ENCODE measurements at regions not wholly inside any gene's neighbourhood (a gene's known extent, or its start where the extent isn't known, plus 50 kb on each side); places are given as distances from the start of the nearest gene placed in this dataset.

DNA sequence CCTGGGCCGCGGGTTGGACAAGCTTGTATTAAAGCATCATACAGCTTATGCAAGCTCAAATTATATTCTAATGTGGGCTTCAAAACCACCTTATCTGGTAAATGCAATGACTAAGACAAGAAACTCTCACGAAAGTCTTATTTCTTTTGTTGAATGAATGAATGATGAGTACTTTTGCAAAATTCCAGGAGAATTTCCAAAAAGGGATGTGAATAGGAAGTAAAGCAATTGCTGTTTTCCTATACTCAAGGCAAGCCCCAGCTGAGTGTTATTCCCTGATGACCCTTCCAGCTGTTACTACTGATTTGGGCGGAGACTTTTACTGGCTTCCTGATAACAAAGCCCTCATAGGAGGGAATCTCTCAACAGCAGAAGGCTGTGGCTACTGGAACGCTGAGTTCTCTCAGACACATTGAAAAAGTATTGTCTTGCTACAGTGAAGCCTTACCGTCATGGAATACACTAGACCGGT lies 162.8 kb downstream of the SREK1 start:
- DNase-seq = peak in 1 of 2 experiments; percentile 45

GRCh38 chr5:66307647-66308241 lies 163.6 kb downstream of the SREK1 start:
- DNase-seq = peak; percentile 62 to 77

GRCh38 chr5:66312266-66312665 lies 168.2 kb downstream of the SREK1 start:
- DNase-seq = no peak

DNA sequence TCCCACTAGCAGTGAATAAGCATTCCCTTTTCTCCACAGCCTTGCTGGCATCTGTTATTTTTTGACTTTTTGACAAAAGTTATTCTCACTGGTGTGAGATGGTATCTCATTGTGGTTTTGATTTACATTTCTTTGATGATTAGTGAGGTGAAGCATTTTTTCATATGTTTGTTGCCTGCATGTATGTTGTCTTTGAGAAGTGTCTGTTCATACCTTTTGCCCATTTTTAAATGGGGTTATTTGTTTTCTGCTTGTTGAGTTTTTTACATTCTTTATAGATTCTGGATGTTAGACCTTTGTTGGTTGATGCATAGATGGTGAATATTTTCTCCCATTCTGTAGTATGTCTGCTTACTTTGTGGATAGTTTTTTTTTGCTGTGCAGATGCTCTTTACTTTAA lies 171.7 kb downstream of the SREK1 start:
- DNase-seq = no peak

DNA sequence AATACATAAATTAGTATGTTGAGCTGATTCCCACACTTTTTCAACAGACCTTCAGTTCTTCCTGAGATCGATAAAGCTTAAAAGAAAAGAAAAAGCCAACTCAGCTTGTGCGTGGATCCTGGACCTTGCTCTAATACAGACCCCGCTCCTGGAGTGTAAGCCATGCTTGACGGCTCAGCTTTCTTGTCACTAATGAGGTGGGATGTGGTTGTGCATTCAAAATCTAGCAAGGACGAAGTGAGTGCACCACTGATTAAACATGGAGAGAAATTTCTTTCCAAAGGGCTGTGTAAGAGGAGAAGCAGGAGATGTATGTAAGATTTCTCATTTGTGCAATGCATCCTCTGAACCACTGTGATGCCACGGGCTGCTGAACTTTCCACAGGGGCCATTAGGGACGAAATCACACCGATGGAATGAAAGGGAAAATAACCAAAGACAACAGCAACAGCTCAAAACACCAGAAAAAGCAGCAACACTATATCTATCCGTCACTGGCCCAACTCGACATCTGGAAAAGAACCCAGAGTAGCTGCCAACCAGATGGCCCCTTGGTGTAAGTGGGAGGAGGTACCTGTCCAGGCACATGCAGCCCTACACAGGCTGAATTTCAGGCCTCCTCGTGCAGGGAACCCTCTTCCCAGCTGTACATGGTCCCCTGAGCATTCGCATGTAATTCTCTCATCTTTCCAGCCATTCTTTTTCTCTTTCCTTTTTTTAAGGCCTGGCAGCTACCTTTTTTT lies 178.9 kb downstream of the SREK1 start:
- peak; percentile 38 to 83 for DNase-seq

GRCh38 chr5:66323529-66323895 lies 179.4 kb downstream of the SREK1 start:
- DNase-seq = no peak

DNA sequence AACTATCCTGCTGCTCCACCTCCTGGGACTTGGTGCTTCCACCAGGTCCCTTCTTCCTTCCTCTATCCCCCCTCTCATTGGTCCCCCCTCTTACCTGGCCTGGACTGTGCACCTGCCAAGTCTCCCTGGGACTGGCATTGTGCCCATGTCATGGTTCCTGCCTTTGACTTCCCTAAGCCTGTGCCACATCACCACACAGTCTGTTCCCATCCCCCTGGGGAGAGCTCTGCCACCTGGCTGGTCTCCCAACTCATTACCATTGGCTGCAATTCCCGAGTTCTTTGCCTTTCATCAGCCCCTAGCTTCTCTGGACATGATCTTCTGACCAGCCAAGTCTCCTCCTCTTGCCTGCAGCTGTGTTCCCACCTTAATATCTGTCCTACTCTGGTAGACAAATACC lies 180.3 kb downstream of the SREK1 start:
- peak; percentile 21 to 68 for DNase-seq

DNA sequence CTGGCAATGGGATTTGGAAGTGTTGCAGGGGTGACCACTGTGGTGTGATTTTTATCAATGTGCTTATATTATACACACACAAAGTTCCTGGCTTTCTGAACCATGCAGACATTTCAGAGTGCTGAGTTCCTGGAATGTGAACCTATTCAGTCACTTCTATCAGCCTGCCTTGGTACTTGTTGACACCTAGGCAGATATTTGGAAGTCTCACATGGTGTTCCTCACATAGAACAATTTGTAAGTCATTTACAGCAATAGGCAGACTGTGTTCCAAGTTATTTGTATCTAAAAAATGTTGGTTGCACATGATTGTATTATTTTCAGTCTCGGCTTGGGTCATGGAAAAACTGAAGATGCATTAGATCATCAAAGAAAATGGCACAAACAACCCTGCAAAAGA lies 182.2 kb downstream of the SREK1 start:
- DNase-seq = no peak

GRCh38 chr5:66327008-66327407 lies 182.9 kb downstream of the SREK1 start:
- DNase-seq = no peak

GRCh38 chr5:66329078-66329477 lies 185.0 kb downstream of the SREK1 start:
- no peak for DNase-seq

GRCh38 chr5:66333192-66333591 lies 189.1 kb downstream of the SREK1 start:
- DNase-seq = no peak

DNA sequence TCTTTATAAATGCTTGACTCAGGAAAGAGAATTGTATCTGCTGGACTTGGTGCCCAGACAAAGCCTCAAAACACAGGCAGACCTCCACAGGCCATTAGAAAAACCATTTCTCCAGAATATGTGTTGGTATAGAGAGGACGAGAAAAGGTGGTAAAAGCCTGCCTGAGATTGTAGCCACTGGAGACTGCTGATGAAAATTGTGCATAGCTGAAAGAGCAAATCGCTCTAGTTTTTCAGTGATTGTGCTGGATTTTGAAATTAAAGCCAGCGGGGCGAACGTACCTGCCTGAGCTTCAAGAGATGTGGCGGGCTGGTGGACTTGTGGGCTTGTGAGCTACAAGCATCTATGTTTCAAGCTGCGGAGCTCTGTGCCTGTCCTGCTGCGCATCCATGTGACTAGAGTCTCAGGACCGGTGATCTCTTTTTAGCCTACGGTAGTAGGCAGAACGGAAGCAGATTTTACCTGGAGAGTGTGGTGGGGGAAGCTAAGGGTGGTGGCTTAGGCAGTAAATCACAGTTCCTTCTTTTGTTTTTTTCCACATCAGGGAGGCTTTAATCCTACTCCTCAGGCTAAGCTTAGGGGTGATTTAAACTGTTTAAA lies 193.6 kb downstream of the SREK1 start:
- DNase-seq = no peak

- no peak for DNase-seq
These were observed 194.7 kb downstream of the SREK1 start for GRCh38 chr5:66338828-66339227.

- no peak for DNase-seq
These were observed 195.8 kb downstream of the SREK1 start for GRCh38 chr5:66339896-66340295.

DNA sequence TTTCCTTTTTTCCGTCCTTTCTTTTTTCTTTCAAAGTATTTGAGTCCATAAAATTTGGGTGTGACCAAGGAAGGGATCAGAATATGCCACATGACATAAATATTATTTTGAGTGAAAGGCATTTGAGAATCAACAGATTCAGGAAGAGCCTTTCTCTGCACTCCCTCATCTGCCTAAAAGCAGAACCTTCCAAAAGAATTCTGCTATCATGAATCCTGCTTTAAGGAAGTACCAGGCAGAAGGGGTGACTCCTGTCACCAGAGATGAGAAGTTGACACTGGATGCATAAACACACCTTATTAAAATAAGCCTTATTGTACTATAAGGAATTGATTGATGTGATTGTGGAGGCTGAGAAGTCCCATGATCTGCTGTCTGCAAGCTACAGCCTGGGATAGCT lies 196.7 kb downstream of the SREK1 start:
- no peak for DNase-seq

- no peak for DNase-seq
These were observed 198.3 kb downstream of the SREK1 start for GRCh38 chr5:66342341-66342880.

GRCh38 chr5:66343370-66344071 lies 199.4 kb downstream of the SREK1 start:
- DNase-seq = no peak

DNA sequence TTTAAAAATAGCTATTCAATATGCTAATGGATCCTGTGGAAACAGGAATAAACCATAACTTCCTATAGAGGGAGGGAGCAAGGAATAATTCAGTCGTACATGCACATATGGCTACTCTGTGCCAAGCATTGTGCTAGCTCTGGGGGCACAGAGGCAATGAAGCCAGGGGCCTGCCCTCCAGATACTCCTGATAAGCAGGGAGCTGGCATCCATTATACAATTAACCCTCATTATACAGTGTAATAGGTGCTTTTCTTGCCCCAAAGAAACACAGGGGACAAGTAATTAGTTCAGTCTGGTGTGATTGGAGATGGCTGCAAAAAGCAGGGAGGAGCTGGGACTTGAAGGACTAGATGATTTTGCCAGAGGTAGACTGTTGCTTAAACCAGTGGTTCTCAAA lies 200.4 kb downstream of the SREK1 start:
- DNase-seq = no peak

- no peak for DNase-seq
These were observed 201.2 kb downstream of the SREK1 start for GRCh38 chr5:66345281-66345680.

DNA sequence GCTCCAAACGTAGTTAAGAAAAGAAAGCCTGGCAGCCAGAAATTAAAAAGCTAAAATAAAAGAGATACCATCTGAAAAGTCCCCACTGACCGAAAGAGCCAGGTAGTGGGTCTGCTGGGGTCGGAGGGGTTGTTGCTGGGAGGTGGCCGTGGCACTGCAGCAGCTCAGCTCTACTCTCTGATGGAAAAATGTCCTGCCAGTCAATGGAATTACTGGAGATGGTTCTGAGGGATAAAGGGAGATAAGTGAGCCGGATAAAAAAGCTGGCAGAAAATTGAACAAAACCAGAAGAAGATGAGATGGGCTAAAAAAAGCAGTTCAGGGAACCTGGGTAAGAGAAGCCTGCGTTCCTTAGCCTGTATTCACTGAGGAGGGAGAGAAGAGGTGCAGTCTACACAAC lies 202.8 kb downstream of the SREK1 start:
- no peak for DNase-seq

DNA sequence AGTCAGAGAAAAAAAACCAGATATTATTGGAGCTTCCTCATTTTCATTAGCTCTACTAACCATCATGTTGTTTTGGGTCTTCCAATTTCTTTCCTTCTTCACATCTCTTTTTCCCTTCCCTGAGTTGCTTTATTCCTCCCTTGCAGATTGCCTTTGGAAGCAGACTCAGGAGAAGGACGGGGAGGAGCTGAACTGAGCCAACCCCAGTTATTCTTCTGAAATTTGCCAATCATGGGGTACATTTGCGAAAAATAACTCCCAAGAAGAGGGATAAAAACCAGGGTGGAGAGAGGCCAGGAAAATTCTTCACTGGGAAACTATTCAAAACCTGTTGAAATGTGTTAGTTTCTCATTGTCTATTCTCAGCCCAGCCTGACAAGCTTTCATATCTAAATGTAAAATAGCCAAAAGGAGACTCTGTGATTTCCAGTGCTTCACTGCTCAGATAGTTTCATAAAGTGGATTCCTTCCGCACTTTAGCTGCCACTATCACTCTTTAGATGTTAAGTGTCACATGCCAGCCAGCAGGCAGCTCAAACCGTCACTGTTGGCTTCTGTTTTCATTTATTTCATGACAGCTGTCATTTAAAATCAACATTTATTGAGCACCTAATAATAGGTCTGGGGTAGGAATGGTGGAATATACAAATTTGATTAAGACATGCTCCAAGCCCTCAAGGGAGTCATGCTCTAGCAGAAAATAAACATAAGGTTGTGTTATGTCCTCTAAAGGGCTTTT lies 204.5 kb downstream of the SREK1 start:
- DNase-seq = no peak

GRCh38 chr5:66351813-66352212 lies 207.7 kb downstream of the SREK1 start:
- no peak for DNase-seq

DNA sequence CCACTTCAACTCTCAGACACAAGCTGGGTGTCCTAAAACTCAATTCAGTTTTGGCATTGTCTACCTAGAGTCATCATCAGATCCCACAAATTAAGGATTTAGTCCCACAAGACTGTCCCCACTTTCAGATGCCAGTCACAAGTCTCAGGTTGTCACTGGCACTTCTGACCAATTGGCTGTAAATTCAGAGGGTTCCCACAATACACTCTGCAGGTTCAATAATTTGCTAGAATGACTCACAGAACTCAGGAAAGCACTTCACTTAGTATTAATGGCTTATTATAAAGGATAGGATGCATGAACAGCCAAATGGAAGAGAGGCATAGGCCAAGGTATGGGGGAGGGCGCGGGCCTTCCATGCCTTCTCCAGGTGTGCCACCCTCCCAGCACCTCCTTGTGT lies 209.1 kb downstream of the SREK1 start:
- no peak for DNase-seq
